ENCODE measurements at regions not wholly inside any gene's neighbourhood (a gene's known extent, or its start where the extent isn't known, plus 50 kb on each side); places are given as distances from the start of the nearest gene placed in this dataset.
"Not testable (repeated sequence)": the region's sequence is repeated elsewhere in the genome, so short reads cannot be mapped to it uniquely, and the experiment has no call there.

- H3K36me3 ChIP-seq (ENCODE audit: insufficient read depth, low read length): no peaks in the 10 kb centered on the region
- H3K9me3 ChIP-seq (ENCODE audit: insufficient read depth, low read depth, low read length): no peaks in the 10 kb centered on the region
- no peak overlapping the region for H3K4me3 ChIP-seq (ENCODE audit: low read length, poor library complexity, severe bottlenecking)
- TF ChIP-seq CTCF (conservative IDR thresholded peaks at IDR 0.05; ENCODE audit: low read length) (no peak), EZH2phosphoT487 (IDR thresholded peaks at IDR 0.05; ENCODE audit: borderline replicate concordance) (no peak)
- H3K79me2 ChIP-seq (ENCODE audit: insufficient read depth, low read length): no peaks in the 10 kb centered on the region
- H3F3A ChIP-seq (ENCODE audit: low read depth): no peaks in the 10 kb centered on the region
- H3K4me2 ChIP-seq (ENCODE audit: low read depth, low read length, poor library complexity, severe bottlenecking): no peak overlapping the region
- H3K9ac ChIP-seq (ENCODE audit: low read depth, low read length, poor library complexity, severe bottlenecking): no peak overlapping the region
- no peaks in the 10 kb centered on the region for H3K9me2 ChIP-seq (replicated peaks; ENCODE audit: low read depth, low read length)
- no peaks in the 10 kb centered on the region for H3K27me3 ChIP-seq (ENCODE audit: insufficient read depth, low read length, poor library complexity, severe bottlenecking)
- no peak overlapping the region for H2AFZ ChIP-seq (ENCODE audit: low read length)
- H4K20me1 ChIP-seq (ENCODE audit: insufficient read depth, low read length, poor library complexity, severe bottlenecking): no peaks in the 10 kb centered on the region
- no peaks in the 10 kb centered on the region for H3K4me1 ChIP-seq (ENCODE audit: insufficient read depth, low read length, poor library complexity, severe bottlenecking)
Observed at GRCh38 chr7:20075992-20076820, 141.0 kb downstream of the MACC1 start.

- Histone ChIP-seq H3K9me3 (ENCODE audit: insufficient read depth, low read depth, low read length) (no peaks in the 10 kb centered on the region), H3K4me3 (ENCODE audit: low read length, poor library complexity, severe bottlenecking) (no peak overlapping the region), H2AFZ (ENCODE audit: low read length) (no peak overlapping the region), H3K9ac (ENCODE audit: low read depth, low read length, poor library complexity, severe bottlenecking) (no peak overlapping the region), H3K4me2 (ENCODE audit: low read depth, low read length, poor library complexity, severe bottlenecking) (no peak overlapping the region), H3K9me2 (replicated peaks; ENCODE audit: low read depth, low read length) (no peaks in the 10 kb centered on the region), H3F3A (ENCODE audit: low read depth) (no peaks in the 10 kb centered on the region), H4K20me1 (ENCODE audit: insufficient read depth, low read length, poor library complexity, severe bottlenecking) (no peaks in the 10 kb centered on the region), H3K4me1 (ENCODE audit: insufficient read depth, low read length, poor library complexity, severe bottlenecking) (no peaks in the 10 kb centered on the region), H3K36me3 (ENCODE audit: insufficient read depth, low read length) (no peaks in the 10 kb centered on the region), H3K79me2 (ENCODE audit: insufficient read depth, low read length) (no peaks in the 10 kb centered on the region), H3K27me3 (ENCODE audit: insufficient read depth, low read length, poor library complexity, severe bottlenecking) (no peaks in the 10 kb centered on the region)
- TF ChIP-seq CTCF (conservative IDR thresholded peaks at IDR 0.05; ENCODE audit: low read length) (no peak), EZH2phosphoT487 (IDR thresholded peaks at IDR 0.05; ENCODE audit: borderline replicate concordance) (no peak)
Observed at GRCh38 chr7:20075440-20075839, 141.7 kb downstream of the MACC1 start.

- H3K36me3 ChIP-seq (ENCODE audit: insufficient read depth, low read length); H4K20me1 ChIP-seq (ENCODE audit: insufficient read depth, low read length, poor library complexity, severe bottlenecking); H2AFZ ChIP-seq (ENCODE audit: low read length); H3K4me2 ChIP-seq (ENCODE audit: low read depth, low read length, poor library complexity, severe bottlenecking); H3F3A ChIP-seq (ENCODE audit: low read depth); H3K9me2 ChIP-seq (replicated peaks; ENCODE audit: low read depth, low read length); H3K9me3 ChIP-seq (ENCODE audit: insufficient read depth, low read depth, low read length); H3K4me3 ChIP-seq (ENCODE audit: low read length, poor library complexity, severe bottlenecking); H3K9ac ChIP-seq (ENCODE audit: low read depth, low read length, poor library complexity, severe bottlenecking); H3K79me2 ChIP-seq (ENCODE audit: insufficient read depth, low read length); H3K27me3 ChIP-seq (ENCODE audit: insufficient read depth, low read length, poor library complexity, severe bottlenecking): not testable (repeated sequence)
- peaks cover 25% of the 10 kb centered on the region for H3K4me1 ChIP-seq (ENCODE audit: insufficient read depth, low read length, poor library complexity, severe bottlenecking)
Observed at GRCh38 chr7:20068004-20068403, 149.2 kb downstream of the MACC1 start.

Measured in Loucy (cell line).